ENCODE measurements at regions not wholly inside any gene's neighbourhood (a gene's known extent, or its start where the extent isn't known, plus 50 kb on each side); places are given as distances from the start of the nearest gene placed in this dataset.
A peak's percentile ranks its signal among the peaks of the same experiment; 100 is the strongest.

- DNase-seq: no peak
Measured at GRCh38 chr7:21094589-21094988, 307.9 kb upstream of the SP8 start.

GRCh38 chr7:21099432-21099831 lies 312.7 kb upstream of the SP8 start:
- no peak for DNase-seq

DNA sequence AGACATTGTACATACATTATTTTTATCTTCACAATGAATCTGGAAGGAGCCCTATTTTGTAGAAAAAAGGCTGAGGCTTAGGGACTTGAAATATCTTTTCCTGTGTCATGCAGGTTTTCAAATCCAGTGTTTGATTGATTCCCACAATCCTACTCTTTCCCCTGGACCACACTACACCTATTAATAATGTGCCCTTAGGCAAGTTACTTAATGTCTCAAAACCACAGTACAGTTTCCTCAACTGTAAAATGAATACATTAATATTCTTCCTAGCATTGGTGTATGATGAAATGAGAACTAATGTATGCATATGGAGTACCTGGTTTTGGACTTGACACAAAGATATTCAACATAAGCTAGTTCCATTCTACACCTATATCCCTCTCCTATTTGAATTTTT lies 313.3 kb upstream of the SP8 start:
- DNase-seq: no peak

- DNase-seq: no peak
Measured at GRCh38 chr7:21101541-21101940, 314.9 kb upstream of the SP8 start.

- DNase-seq: no peak
Measured at GRCh38 chr7:21103426-21104123, 316.9 kb upstream of the SP8 start.

DNA sequence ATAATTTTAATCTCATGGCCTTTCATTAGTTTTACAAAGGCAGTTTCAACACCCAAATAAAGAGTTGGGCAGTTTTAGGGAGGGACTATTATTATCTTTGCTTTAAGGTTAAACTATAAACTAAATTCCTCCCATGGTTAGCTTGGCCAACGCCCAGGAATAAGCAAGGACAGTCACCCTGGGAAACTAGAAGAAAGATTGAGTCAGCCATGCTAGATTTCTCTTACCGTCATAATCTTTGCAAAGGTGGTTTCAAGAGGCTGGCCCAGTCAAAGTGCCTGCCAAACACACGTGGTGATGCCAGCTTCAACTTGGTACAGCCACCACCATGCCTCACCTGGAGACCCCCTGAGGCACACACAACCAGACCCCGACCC lies 317.4 kb upstream of the SP8 start:
- DNase-seq: no peak

DNA sequence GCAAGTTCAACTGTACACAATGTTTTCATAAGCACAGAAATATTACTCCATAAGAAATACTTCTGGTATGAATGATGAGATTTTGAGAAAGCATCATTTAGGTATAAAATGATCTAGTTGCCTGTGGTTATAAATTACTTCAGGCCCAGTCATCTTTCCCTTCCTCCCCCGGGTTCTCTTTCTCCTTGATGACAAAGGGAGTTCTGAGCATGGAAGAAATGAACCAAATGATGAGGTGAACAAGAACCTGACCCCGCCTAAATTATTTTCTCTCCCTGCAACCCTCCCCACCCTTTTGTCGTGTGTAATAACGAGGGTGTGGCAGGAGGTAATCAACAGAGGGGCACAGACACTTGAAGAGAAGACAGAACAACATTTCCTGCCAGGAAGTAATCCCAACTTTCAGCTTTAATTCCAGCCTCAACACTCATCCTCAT lies 319.6 kb upstream of the SP8 start:
- DNase-seq: peak; percentile 66

- no peak for DNase-seq
Measured at GRCh38 chr7:21107101-21107500, 320.4 kb upstream of the SP8 start.

DNA sequence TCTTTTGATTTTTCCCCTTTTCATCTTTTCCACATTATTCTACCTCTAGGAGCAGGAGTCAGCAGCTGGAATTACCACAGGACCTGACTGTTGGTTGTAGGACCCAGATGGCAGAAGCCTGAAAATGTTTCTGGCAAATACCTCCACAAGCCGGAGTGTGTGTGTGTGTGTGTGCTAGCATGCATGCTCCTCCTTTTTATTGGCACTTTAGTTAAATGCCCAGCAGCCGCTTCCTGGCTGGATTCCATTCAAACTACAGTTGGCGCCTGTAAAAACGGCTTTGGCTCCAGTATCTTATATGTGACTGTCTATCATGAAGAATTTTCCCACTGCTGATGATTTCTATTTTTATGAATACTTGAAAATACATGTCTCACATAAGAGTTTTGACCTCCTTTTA lies 319.7 kb upstream of the SP4 start:
- no peak for DNase-seq

DNA sequence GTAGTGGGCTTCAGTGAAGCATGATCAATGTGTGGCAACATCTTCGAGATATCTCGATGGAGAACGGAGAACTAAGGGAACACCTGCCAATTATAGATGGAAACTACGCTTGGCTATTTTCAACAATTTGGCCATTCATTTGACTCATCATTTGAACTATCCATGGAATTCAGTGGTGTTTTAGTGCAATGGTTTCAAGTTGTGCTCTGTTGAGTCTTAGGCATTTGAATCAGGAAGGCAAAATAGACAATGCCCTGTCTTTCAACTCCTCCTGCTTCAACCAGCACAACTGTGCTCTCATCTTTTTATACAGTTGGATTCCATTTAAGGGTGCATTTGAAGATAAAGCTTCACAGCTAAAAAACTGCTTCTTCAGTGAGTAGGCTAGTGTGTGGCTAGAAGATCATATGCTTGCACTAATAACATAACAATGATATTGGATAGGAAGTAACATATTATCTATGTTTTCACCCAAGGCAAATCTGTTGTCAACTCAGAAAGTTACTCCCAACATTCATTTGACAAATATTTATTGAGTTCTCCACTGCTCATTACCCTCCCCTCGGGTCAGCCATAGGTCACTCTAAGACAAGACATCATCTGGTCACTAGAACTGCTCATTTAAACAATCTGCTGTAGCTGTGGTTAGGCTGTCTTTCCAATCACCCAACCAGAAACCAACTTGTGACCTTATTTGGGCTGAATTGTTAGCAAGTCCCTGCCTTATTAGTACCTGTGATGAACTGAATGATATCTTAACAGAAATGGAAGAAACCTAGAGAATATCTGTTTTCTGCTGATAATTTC lies 314.1 kb upstream of the SP4 start:
- no peak for DNase-seq

- no peak for DNase-seq
Measured at GRCh38 chr7:21123586-21123985, 304.3 kb upstream of the SP4 start.

DNA sequence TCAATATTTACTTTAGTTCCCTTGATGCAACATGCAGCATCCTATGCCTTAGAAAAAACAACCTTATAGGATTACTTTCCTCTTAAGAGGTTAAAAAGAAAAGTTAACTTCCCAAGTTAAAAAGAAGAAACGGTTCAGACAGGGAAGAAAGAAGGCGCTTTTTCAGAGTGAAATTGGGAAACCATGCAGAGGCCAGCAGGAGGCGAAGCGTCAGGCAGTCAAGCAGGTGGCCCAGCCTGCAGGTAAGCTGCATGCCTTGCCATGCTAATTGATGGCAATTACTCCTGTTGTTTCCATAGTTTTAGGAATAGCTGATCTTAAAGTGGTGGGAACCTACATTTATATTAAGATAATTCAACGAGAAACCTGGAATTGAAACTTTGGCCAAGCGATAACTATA lies 302.6 kb upstream of the SP4 start:
- DNase-seq: no peak

GRCh38 chr7:21128062-21128817 lies 299.6 kb upstream of the SP4 start:
- DNase-seq: peak; percentile 26

DNA sequence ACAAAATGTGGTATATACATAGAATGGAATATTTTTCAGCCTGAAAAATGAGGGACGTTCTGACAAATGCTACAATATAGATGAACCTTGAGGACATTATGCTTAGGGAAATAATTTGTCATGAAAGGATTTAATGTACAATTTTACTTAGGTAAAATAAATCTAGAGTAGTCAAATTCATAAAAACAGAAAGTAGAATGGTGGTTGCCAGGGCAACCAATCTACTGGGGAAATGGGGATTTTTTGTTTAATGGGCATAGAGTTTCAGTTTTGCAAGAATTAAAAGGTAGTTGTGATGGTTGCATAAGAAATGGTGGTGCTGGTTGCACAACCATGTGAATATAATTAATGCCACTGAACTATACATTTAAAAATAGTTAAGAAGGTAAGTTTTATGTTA lies 296.0 kb upstream of the SP4 start:
- no peak for DNase-seq

DNA sequence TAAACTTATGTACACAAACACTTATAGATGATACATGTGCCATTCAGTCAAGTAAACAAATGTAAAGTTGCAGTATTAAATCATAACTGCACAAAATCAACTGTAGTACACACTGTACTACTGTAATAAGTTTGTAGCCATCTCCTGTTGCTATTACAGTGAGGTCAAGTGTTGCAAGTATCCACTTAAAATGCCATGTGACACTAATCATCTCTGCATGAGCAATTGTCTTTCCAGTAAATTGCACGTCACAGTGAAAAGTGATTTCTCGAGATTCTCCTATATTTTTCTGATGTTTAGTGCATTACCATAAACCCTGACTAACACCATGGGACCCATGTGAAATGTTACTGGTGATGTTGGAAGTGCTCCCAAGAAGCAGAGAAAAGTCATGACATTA lies 293.3 kb upstream of the SP4 start:
- DNase-seq: no peak

GRCh38 chr7:21135437-21135836 lies 292.4 kb upstream of the SP4 start:
- DNase-seq: no peak

DNA sequence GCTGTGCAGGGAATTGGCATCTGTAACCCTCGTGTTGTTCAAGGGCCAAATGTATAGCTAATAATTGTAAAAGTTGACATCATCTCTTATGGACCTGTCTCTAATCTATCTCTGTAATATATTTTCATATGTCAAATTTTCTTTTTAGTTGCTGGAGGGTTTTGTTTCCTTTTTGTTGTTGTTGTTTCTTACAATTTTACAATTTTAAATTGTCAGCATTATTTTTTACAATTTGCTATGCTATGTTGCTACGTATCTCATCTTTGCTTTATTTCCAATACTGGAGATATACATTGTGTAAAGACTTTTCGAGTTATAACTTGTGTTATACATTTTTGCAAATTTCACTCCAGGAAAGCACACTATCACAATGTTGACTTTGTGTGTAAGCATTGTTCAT lies 290.2 kb upstream of the SP4 start:
- no peak for DNase-seq

GRCh38 chr7:21140622-21141021 lies 287.3 kb upstream of the SP4 start:
- no peak for DNase-seq

- no peak for DNase-seq
Measured at GRCh38 chr7:21141476-21141875, 286.4 kb upstream of the SP4 start.

DNA sequence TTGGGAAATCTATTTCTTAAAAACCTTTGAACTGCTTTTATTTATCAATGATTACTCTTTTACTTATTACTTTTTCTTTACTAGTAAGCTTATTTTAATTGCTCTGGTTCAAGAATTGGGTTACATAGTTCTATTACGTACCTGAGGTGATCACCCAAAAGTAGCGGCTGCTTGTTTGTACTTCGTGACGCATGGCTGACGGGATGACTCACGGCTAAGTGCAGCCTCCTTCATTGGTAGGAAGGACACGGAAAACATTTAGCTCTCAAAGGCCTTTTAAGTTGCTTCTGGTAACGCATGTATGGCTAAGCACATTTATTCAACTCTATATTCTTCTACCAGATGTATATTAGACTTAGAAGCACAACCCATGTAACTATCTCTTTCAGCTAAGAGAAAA lies 285.8 kb upstream of the SP4 start:
- no peak for DNase-seq

DNA sequence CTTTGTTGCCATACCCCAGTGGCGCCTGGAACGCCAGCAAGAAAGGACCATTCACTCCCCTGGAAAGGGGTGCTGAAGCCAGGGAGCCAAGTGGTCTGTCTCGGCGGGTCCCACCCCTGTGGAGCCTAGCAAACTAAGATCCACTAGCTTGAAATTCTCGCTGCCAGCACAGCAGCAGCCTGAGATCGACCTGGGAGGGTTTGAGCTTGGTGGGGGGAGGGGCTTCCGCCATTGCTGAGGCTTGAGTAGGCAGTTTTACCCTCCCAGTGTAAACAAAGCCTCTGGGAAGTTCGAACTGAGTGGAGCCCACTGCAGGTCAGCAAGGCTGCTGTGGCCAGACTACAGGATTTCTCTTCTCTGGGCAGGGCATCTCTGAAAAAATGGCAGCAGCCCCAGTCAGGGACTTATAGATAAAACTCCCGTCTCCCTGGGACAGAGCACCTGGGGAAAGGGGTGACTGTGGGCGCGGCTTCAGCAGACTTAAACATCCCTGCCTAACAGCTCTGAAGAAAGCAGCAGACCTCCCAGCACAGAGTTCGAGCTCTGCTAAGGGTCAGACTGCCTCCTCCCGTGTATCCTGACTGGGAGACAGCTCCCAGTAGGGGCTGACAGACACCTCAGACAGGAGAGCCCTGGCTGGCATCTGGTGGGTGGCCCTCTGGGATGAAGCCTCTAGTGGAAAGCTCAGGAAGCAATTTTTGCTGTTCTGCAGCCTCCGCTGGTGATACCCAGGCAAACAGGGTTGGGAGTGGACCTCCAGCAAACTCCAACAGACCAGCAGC lies 281.1 kb upstream of the SP4 start:
- no peak for DNase-seq

DNA sequence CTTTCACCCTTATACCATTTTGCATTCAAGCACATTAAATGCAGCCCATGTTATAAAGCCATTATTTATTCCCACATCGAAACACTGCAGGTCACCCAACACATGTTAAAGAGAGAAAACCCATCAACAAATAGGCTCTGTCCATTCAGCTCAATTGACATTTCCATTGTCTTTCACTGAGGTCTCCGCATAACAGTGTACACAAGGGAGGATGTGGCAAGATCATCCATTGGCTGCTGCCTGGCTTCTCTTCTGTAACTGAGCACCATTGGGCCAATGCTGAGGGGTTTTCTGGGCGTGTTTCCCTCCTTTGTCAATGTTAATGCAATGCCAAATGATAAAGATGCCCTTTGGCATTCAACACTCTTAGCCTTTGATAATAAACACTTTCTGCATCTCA lies 278.1 kb upstream of the SP4 start:
- DNase-seq: no peak

- no peak for DNase-seq
Measured at GRCh38 chr7:21154614-21155013, 273.3 kb upstream of the SP4 start.

Measured in NCI-H226 (cell line).